Glutamatergic neuron (in vitro differentiated cells): ENCODE measurements at regions not wholly inside any gene's neighbourhood (a gene's known extent, or its start where the extent isn't known, plus 50 kb on each side); places are given as distances from the start of the nearest gene placed in this dataset.

ENCODE experiments used
- DNase-seq: peaks from one replicate; pipeline ENCODE4 v3.0.0; 2022
- H3K27ac Mint-ChIP-seq: one replicate; pipeline ENCODE4 v1.8.0; 2020; ENCODE audit warnings: mild to moderate bottlenecking, mixed read lengths, inconsistent platforms; ENCODE audit not compliant: unreplicated experiment
- H3K27me3 Mint-ChIP-seq: one replicate; pipeline ENCODE4 v1.8.0; 2020; ENCODE audit warnings: mild to moderate bottlenecking, moderate library complexity, mixed read lengths, inconsistent platforms; ENCODE audit not compliant: unreplicated experiment
- H3K36me3 Mint-ChIP-seq: one replicate; pipeline ENCODE4 v1.8.0; 2020; ENCODE audit warnings: mild to moderate bottlenecking, mixed read lengths, inconsistent platforms; ENCODE audit not compliant: unreplicated experiment
- H3K4me1 Mint-ChIP-seq: one replicate; pipeline ENCODE4 v1.8.0; 2020; ENCODE audit warnings: mild to moderate bottlenecking, low read depth, mixed read lengths, inconsistent platforms; ENCODE audit not compliant: unreplicated experiment
- H3K4me3 Mint-ChIP-seq: one replicate; pipeline ENCODE4 v1.8.0; 2020; ENCODE audit warnings: mild to moderate bottlenecking, mixed read lengths, inconsistent platforms; ENCODE audit not compliant: unreplicated experiment
- H3K9me3 Mint-ChIP-seq: one replicate; pipeline ENCODE4 v1.8.0; 2020; ENCODE audit warnings: mild to moderate bottlenecking, moderate library complexity, mixed read lengths, inconsistent platforms; ENCODE audit not compliant: unreplicated experiment
- TF ChIP-seq, protein P1 (sequence below): fragments of 200-600 bp; sonication (generic); IDR thresholded peaks from one replicate; pipeline ENCODE4 v1.5.0; 2021; ENCODE audit not compliant: partially characterized antibody, unreplicated experiment

DNA sequence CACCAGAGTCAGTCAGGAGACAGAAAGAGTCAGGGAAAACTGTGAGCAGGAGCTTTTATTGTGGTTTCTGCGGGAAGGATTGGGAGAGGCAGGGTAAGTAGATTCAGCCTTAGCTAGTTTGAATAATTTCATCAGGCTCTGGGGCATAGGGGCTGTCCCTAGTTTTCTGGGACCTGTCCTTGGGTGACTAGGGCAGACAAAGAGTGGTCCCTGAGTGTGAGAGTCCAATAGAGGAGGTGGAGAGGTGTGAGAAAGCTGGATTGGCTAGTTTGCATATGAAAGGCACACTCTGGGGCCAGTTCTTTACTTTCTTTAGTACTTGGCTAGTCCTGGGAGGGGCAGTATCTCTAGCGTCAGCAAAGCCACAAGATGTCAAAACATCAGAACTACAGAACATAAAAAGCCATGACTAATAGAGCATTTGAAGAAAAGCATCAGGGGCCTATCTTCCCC lies 255.6 kb downstream of the HS3ST3A1 start:
- H3K27ac Mint-ChIP-seq = no peak overlapping the region
- no peak for DNase-seq
- TF ChIP-seq, protein P1, sequence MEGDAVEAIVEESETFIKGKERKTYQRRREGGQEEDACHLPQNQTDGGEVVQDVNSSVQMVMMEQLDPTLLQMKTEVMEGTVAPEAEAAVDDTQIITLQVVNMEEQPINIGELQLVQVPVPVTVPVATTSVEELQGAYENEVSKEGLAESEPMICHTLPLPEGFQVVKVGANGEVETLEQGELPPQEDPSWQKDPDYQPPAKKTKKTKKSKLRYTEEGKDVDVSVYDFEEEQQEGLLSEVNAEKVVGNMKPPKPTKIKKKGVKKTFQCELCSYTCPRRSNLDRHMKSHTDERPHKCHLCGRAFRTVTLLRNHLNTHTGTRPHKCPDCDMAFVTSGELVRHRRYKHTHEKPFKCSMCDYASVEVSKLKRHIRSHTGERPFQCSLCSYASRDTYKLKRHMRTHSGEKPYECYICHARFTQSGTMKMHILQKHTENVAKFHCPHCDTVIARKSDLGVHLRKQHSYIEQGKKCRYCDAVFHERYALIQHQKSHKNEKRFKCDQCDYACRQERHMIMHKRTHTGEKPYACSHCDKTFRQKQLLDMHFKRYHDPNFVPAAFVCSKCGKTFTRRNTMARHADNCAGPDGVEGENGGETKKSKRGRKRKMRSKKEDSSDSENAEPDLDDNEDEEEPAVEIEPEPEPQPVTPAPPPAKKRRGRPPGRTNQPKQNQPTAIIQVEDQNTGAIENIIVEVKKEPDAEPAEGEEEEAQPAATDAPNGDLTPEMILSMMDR = no peak
- H3K4me3 Mint-ChIP-seq = no peak overlapping the region
- H3K36me3 Mint-ChIP-seq = peaks cover 10% of the 10 kb centered on the region
- peaks cover 7% of the 10 kb centered on the region for H3K4me1 Mint-ChIP-seq
- H3K27me3 Mint-ChIP-seq = peaks cover 4% of the 10 kb centered on the region
- H3K9me3 Mint-ChIP-seq = peaks cover 5% of the 10 kb centered on the region

GRCh38 chr17:13338421-13338820 lies 263.3 kb downstream of the HS3ST3A1 start:
- no peaks in the 10 kb centered on the region for H3K36me3 Mint-ChIP-seq
- TF ChIP-seq, protein P1 = no peak
- peaks cover 8% of the 10 kb centered on the region for H3K4me1 Mint-ChIP-seq
- no peak overlapping the region for H3K4me3 Mint-ChIP-seq
- no peak for DNase-seq
- H3K27me3 Mint-ChIP-seq = no peaks in the 10 kb centered on the region
- H3K27ac Mint-ChIP-seq = no peak overlapping the region
- no peaks in the 10 kb centered on the region for H3K9me3 Mint-ChIP-seq

GRCh38 chr17:13337864-13338371 lies 263.8 kb downstream of the HS3ST3A1 start:
- Mint-ChIP-seq H3K27me3 (no peaks in the 10 kb centered on the region), H3K9me3 (no peaks in the 10 kb centered on the region), H3K4me3 (peak overlapping the region; percentile 4), H3K27ac (no peak overlapping the region), H3K36me3 (no peaks in the 10 kb centered on the region), H3K4me1 (peaks cover 8% of the 10 kb centered on the region)
- no peak for DNase-seq
- TF ChIP-seq, protein P1 = peak; percentile 77

GRCh38 chr17:13337151-13337550 lies 264.6 kb downstream of the HS3ST3A1 start:
- Mint-ChIP-seq H3K27me3 (no peaks in the 10 kb centered on the region), H3K4me3 (no peak overlapping the region), H3K27ac (no peak overlapping the region)

DNA sequence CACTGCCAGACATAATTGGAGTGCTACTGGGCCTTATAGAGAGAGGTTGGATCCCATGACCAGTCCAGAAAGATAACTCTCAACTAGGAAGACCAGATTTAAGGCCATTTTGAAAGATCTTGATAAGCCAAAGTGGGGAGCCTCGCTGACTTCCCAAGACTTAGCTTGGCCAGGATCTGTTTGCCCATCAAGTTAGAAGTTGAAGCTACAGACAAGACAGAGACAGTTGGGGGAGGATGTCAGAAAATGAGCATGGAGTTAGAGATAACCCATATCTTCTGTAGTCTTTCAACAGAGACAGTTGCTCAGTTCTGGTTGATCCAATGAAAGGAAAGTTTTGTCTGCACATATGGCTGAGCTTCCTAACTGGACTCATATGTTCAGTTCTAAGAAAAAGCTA lies 267.4 kb downstream of the HS3ST3A1 start:
- Mint-ChIP-seq H3K27ac (no peak overlapping the region), H3K36me3 (peaks cover 5% of the 10 kb centered on the region), H3K4me3 (no peak overlapping the region), H3K27me3 (no peaks in the 10 kb centered on the region), H3K4me1 (peaks cover 8% of the 10 kb centered on the region), H3K9me3 (no peaks in the 10 kb centered on the region)
- no peak for DNase-seq
- TF ChIP-seq, protein P1 = no peak

More at GRCh38 chr17:13337151-13337550, 264.6 kb downstream of the HS3ST3A1 start:
- Mint-ChIP-seq H3K36me3 (no peaks in the 10 kb centered on the region), H3K9me3 (no peaks in the 10 kb centered on the region), H3K4me1 (peaks cover 8% of the 10 kb centered on the region)
- TF ChIP-seq, protein P1 = no peak
- no peak for DNase-seq
